ENCODE measurements at regions not wholly inside any gene's neighbourhood (a gene's known extent, or its start where the extent isn't known, plus 50 kb on each side); places are given as distances from the start of the nearest gene placed in this dataset.

DNA sequence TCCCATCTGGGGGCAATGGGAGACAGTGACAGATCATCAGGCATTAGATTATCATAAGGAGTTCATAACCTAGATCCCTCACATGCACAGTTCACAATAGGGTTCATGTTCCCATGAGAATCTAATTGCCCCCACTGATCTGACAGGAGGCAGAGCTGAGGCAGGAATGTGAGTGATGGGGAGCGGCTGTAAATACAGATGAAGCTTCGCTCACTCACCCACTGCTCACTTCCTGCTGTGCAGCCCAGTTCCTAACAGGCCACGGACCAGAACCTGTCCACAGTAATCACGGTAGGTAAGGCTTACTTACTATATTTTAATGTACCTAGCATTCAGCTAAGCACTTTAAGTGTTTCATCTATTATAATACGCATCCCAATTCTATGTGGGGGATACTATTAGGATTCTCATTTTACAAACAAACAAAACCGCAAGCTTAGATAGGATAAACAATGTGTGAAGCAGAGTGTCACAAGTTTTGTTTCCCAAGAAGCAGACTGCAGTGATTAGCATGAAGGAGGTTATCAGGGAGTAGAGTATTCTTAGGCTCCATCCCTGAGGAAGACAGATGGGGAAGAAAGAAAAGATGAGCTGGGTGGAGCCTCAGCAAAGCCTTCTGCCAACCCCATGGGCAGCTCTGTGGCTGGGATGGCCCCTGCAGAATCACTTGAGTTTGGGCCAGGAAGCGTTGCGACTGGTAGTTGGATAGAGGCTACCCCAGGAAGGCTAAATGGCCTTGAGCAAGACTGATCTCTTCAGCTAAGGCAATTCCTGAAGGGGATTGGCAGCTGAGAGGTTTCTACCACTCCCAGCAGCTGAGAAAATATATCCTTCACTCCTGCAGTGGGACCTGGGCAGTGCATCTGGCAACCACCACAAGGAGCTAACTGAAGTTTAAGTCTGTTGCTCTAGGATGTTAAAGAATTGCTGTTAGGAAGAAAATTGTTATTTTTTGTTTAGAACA lies 133.1 kb downstream of the MREG start:
- H3K4me1 Mint-ChIP-seq (ENCODE audit: low read depth, unreplicated experiment), result peaks cover 23% of the 10 kb centered on the region
- no peaks in the 10 kb centered on the region for H3K27me3 Mint-ChIP-seq (ENCODE audit: unreplicated experiment)
- no peaks in the 10 kb centered on the region for H3K36me3 Mint-ChIP-seq (ENCODE audit: unreplicated experiment)
- TF ChIP-seq, protein P1, sequence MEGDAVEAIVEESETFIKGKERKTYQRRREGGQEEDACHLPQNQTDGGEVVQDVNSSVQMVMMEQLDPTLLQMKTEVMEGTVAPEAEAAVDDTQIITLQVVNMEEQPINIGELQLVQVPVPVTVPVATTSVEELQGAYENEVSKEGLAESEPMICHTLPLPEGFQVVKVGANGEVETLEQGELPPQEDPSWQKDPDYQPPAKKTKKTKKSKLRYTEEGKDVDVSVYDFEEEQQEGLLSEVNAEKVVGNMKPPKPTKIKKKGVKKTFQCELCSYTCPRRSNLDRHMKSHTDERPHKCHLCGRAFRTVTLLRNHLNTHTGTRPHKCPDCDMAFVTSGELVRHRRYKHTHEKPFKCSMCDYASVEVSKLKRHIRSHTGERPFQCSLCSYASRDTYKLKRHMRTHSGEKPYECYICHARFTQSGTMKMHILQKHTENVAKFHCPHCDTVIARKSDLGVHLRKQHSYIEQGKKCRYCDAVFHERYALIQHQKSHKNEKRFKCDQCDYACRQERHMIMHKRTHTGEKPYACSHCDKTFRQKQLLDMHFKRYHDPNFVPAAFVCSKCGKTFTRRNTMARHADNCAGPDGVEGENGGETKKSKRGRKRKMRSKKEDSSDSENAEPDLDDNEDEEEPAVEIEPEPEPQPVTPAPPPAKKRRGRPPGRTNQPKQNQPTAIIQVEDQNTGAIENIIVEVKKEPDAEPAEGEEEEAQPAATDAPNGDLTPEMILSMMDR (IDR thresholded peaks at IDR 0.05; ENCODE audit: partially characterized antibody, unreplicated experiment), result no peak
- no peak for DNase-seq
- H3K9me3 Mint-ChIP-seq (ENCODE audit: unreplicated experiment), result peaks cover 6% of the 10 kb centered on the region
- H3K4me3 Mint-ChIP-seq (ENCODE audit: unreplicated experiment), result no peak overlapping the region
- H3K27ac Mint-ChIP-seq (ENCODE audit: unreplicated experiment), result no peak overlapping the region

DNA sequence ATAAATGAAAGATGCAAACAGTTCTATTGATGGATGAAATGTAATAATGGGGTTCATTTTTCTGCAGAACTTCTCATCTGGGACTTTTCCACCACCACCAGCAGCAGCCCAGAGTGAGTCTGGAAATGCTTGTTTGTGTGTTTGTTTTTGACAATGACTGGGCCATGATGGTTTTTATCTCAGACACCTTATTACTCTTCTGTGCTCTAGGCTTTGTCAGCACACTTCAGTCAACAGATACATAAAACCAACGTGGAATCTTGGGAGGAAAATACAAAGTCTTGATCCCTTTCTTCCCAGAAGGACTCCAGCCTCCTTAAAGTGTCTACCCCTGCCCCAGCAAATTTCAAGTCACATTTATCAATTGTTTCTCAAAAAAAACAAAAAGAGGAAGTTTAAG lies 134.0 kb downstream of the MREG start:
- Mint-ChIP-seq H3K36me3 (ENCODE audit: unreplicated experiment) (no peaks in the 10 kb centered on the region), H3K9me3 (ENCODE audit: unreplicated experiment) (peaks cover 6% of the 10 kb centered on the region), H3K4me1 (ENCODE audit: low read depth, unreplicated experiment) (peaks cover 16% of the 10 kb centered on the region), H3K27me3 (ENCODE audit: unreplicated experiment) (no peaks in the 10 kb centered on the region), H3K4me3 (ENCODE audit: unreplicated experiment) (no peak overlapping the region), H3K27ac (ENCODE audit: unreplicated experiment) (no peak overlapping the region)
- DNase-seq, result no peak
- TF ChIP-seq, protein P1 (IDR thresholded peaks at IDR 0.05; ENCODE audit: partially characterized antibody, unreplicated experiment), result no peak

DNA sequence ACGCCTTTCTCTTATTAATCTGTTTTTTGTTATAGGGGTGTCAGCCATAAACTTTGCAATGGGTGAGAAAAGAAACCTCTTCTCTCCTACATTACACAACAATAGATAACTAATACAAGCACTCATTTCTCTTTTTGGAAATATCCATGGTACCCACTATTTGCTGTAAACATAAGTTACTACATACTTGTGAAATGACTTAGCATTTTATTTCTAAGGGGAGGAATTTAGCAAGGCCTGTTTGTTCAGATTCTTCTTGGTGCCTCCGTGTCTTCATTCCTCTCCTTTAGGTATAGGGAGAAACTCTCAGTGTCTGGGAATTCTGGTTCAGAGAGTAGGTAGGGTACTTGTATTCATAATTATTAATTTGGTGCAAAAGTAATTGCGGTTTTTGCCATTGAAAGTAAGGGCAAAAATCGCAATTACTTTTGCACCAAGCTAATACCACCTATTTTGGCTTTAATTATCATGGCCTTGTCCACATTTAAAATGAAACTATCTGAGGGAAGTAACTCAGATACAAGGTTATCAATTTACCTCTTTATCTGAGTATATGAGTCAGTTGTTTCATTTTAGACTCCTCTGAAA lies 134.8 kb downstream of the MREG start:
- TF ChIP-seq, protein P1 (IDR thresholded peaks at IDR 0.05; ENCODE audit: partially characterized antibody, unreplicated experiment), result no peak
- Mint-ChIP-seq H3K27ac (ENCODE audit: unreplicated experiment) (no peak overlapping the region), H3K36me3 (ENCODE audit: unreplicated experiment) (no peaks in the 10 kb centered on the region), H3K9me3 (ENCODE audit: unreplicated experiment) (peaks cover 3% of the 10 kb centered on the region), H3K4me3 (ENCODE audit: unreplicated experiment) (no peak overlapping the region), H3K4me1 (ENCODE audit: low read depth, unreplicated experiment) (peaks cover 14% of the 10 kb centered on the region), H3K27me3 (ENCODE audit: unreplicated experiment) (no peaks in the 10 kb centered on the region)
- no peak for DNase-seq

DNA sequence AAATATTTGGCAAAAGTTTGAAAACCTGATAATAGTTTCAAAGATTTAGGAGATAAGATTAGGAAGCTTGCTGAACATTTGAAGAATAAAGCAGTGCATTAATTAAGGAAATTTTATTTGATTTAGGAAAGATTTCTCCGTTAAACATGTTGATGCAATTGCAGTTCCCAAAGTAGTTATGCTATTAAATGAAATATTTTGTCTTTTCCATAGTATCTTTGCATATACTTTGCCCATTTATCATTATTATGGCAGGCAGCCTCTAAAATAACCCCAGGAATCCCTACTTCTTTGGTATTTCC lies 136.5 kb downstream of the MREG start:
- H3K9me3 Mint-ChIP-seq (ENCODE audit: unreplicated experiment), result peaks cover 2% of the 10 kb centered on the region
- peaks cover 13% of the 10 kb centered on the region for H3K4me1 Mint-ChIP-seq (ENCODE audit: low read depth, unreplicated experiment)
- DNase-seq, result no peak
- no peak overlapping the region for H3K27ac Mint-ChIP-seq (ENCODE audit: unreplicated experiment)
- H3K36me3 Mint-ChIP-seq (ENCODE audit: unreplicated experiment), result no peaks in the 10 kb centered on the region
- TF ChIP-seq, protein P1 (IDR thresholded peaks at IDR 0.05; ENCODE audit: partially characterized antibody, unreplicated experiment), result no peak
- no peaks in the 10 kb centered on the region for H3K27me3 Mint-ChIP-seq (ENCODE audit: unreplicated experiment)
- H3K4me3 Mint-ChIP-seq (ENCODE audit: unreplicated experiment), result no peak overlapping the region
